ENCODE measurements at regions not wholly inside any gene's neighbourhood (a gene's known extent, or its start where the extent isn't known, plus 50 kb on each side); places are given as distances from the start of the nearest gene placed in this dataset.

DNA sequence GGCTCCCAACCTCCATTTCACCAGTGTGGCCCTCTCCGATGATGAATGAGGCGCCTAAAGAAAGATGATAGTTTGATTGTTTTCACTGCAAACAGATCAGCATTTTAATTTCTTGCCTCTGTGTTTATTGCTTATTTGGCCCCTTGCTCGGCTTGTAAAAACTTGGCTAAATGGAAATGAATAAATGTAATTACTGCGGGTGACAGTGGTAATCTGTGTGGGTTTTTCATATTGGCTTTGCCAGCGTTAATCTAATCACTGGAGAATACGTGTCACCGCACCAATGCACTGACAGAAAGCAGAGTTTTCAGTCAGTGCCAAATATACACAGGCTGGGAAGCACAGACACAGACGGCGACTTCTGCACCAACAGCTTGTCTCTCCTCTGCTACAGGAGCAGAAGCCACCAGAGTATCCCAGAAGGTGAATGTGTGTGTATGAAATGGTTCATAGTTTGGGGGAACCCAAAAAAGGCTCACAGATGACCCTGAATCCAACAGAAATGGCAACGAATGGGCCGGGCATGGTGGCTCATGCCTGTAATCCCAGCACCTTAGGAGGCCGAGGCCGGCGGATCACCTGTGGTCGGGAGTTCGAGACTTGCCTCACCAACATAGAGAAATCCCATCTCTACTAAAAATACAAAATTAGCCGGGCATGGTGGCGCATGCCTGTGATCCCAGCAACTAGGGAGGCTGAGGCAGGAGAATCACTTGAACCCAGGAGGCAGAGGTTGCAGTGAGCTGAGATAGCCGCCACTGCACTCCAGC lies 534.0 kb downstream of the PKHD1 start:
- H3K9ac ChIP-seq (ENCODE audit: insufficient read length) = no peak overlapping the region
- H3K9me3 ChIP-seq (ENCODE audit: low read depth, low read length) = no peaks in the 10 kb centered on the region
- H3K4me3 ChIP-seq = peak overlapping the region; percentile 5
- no peak for DNase-seq (ENCODE audit: low read depth, low spot score)
- H3K27ac ChIP-seq = peak overlapping the region; percentile 73
- H3K36me3 ChIP-seq (ENCODE audit: insufficient read depth, low read length) = no peaks in the 10 kb centered on the region
- TF ChIP-seq FOXP2 (optimal IDR thresholded peaks at IDR 0.05; ENCODE audit: control extremely low read depth, extremely low read length, insufficient read depth) (no peak), EZH2 (IDR thresholded peaks at IDR 0.05) (no peak), POLR2AphosphoS5 (IDR thresholded peaks at IDR 0.05; ENCODE audit: borderline replicate concordance, low read depth, low read length) (no peak; the same call in 1 of the 2 replicates)

DNA sequence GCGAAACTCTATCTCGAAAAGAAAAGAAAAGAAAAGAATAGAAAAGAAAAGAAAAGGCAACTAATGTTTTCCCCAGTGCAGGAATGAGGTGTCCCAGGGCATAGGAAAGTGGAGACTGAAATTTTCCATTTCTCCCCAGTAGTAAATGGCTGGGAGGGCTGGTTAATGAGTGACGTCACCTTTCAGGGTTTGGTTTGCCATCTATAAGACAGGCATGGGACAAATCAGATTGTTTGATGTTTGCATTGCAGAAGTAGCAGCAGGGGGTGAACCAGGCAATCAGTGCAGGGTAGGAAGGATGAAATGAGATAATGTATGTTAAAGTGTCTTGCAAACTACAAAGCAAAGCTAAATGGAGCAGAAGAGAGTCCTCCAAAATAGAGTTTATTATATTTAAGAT lies 533.4 kb downstream of the PKHD1 start:
- DNase-seq (ENCODE audit: low read depth, low spot score) = no peak
- Histone ChIP-seq H3K4me3 (no peak overlapping the region), H3K36me3 (ENCODE audit: insufficient read depth, low read length) (no peaks in the 10 kb centered on the region), H3K27ac (no peak overlapping the region), H3K9me3 (ENCODE audit: low read depth, low read length) (no peaks in the 10 kb centered on the region), H3K9ac (ENCODE audit: insufficient read length) (no peak overlapping the region)
- no peak for TF ChIP-seq FOXP2 (optimal IDR thresholded peaks at IDR 0.05; ENCODE audit: control extremely low read depth, extremely low read length, insufficient read depth)
- TF ChIP-seq POLR2AphosphoS5 (IDR thresholded peaks at IDR 0.05; ENCODE audit: borderline replicate concordance, low read depth, low read length) = no peak
- TF ChIP-seq EZH2 (IDR thresholded peaks at IDR 0.05) = no peak

GRCh38 chr6:51559059-51559458 lies 528.4 kb downstream of the PKHD1 start:
- no peak overlapping the region for H3K27ac ChIP-seq
- no peak for DNase-seq (ENCODE audit: low read depth, low spot score)
- TF ChIP-seq FOXP2 (optimal IDR thresholded peaks at IDR 0.05; ENCODE audit: control extremely low read depth, extremely low read length, insufficient read depth) (no peak), POLR2AphosphoS5 (IDR thresholded peaks at IDR 0.05; ENCODE audit: borderline replicate concordance, low read depth, low read length) (no peak), EZH2 (IDR thresholded peaks at IDR 0.05) (no peak)

GRCh38 chr6:51562198-51562597 lies 525.2 kb downstream of the PKHD1 start:
- no peak overlapping the region for H3K9ac ChIP-seq (ENCODE audit: insufficient read length)
- no peak overlapping the region for H3K4me3 ChIP-seq
- H3K27ac ChIP-seq = no peak overlapping the region
- no peaks in the 10 kb centered on the region for H3K36me3 ChIP-seq (ENCODE audit: insufficient read depth, low read length)
- peaks cover 7% of the 10 kb centered on the region; the same call in 1 of the 2 replicates for H3K9me3 ChIP-seq (ENCODE audit: low read depth, low read length)
- no peak for TF ChIP-seq EZH2 (IDR thresholded peaks at IDR 0.05)
- TF ChIP-seq FOXP2 (optimal IDR thresholded peaks at IDR 0.05; ENCODE audit: control extremely low read depth, extremely low read length, insufficient read depth) = no peak
- no peak for TF ChIP-seq POLR2AphosphoS5 (IDR thresholded peaks at IDR 0.05; ENCODE audit: borderline replicate concordance, low read depth, low read length)
- no peak for DNase-seq (ENCODE audit: low read depth, low spot score)

More at GRCh38 chr6:51559059-51559458, 528.4 kb downstream of the PKHD1 start:
- Histone ChIP-seq H3K9me3 (ENCODE audit: low read depth, low read length) (peaks cover 7% of the 10 kb centered on the region; the same call in 1 of the 2 replicates), H3K4me3 (no peak overlapping the region), H3K36me3 (ENCODE audit: insufficient read depth, low read length) (no peaks in the 10 kb centered on the region), H3K9ac (ENCODE audit: insufficient read length) (no peak overlapping the region)
